ENCODE measurements at regions not wholly inside any gene's neighbourhood (a gene's known extent, or its start where the extent isn't known, plus 50 kb on each side); places are given as distances from the start of the nearest gene placed in this dataset.

DNA sequence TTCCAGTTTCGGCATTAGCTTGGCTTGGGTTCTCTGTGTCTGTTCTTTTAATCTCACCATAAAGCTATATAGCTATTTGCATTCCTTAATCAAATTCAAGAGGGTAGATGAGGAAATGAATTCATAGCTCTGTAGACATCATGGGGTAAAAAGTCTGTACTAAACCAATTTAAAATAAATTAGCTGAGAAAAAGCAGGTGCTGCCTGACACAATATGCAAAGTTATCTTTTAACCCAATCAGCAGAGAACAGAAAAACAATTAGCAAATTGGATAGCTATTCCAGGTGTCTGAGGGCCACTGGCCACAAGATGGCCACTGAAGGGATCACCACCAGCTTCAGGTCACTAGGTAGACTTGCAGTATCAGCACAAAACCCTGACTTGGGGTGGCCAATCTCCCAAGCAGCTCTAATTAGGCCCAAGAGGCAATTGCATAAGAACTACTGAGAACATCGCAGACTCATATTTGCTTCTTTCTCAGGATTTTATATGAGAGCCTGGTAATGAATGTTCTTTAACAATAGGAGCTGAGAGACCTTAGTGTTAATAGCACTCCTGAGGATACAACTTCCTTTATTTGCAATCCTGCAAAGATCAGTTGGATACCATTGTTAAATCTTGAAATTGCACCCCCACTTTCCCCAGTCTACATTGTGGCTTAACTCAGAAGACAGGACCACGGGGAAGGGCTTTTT lies 494.3 kb downstream of the PDCD6IP start:
- TF ChIP-seq, protein P1, sequence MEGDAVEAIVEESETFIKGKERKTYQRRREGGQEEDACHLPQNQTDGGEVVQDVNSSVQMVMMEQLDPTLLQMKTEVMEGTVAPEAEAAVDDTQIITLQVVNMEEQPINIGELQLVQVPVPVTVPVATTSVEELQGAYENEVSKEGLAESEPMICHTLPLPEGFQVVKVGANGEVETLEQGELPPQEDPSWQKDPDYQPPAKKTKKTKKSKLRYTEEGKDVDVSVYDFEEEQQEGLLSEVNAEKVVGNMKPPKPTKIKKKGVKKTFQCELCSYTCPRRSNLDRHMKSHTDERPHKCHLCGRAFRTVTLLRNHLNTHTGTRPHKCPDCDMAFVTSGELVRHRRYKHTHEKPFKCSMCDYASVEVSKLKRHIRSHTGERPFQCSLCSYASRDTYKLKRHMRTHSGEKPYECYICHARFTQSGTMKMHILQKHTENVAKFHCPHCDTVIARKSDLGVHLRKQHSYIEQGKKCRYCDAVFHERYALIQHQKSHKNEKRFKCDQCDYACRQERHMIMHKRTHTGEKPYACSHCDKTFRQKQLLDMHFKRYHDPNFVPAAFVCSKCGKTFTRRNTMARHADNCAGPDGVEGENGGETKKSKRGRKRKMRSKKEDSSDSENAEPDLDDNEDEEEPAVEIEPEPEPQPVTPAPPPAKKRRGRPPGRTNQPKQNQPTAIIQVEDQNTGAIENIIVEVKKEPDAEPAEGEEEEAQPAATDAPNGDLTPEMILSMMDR (IDR thresholded peaks at IDR 0.05) = no peak
- no peak for TF ChIP-seq EZH2 (IDR thresholded peaks at IDR 0.05; ENCODE audit: borderline replicate concordance, insufficient read depth, low read depth, low read length, poor library complexity, severe bottlenecking)
